Fibroblast of lung (primary cell): ENCODE measurements at regions not wholly inside any gene's neighbourhood (a gene's known extent, or its start where the extent isn't known, plus 50 kb on each side); places are given as distances from the start of the nearest gene placed in this dataset.
A peak's percentile ranks its signal among the peaks of the same experiment; 100 is the strongest.

Experiments
- DNase-seq, 2 donors: peaks; one replicate each; pipeline versions ENCODE4 v3.0.0 to v3.0.0-alpha.2; 2010; ENCODE audit warnings: low read depth in 2 of 2
- H2AFZ ChIP-seq: 2 replicates; pipeline ENCODE4 v1.5.1; 2012; ENCODE audit warnings: low read length, control low read depth, inconsistent platforms
- H3K27ac ChIP-seq: 2 replicates; pipeline ENCODE4 v1.5.1; 2011; ENCODE audit warnings: low read length, control low read depth; ENCODE audit not compliant: insufficient read depth
- H3K27me3 ChIP-seq: 2 replicates; pipeline ENCODE4 v1.5.1; 2011; ENCODE audit warnings: mild to moderate bottlenecking, low read length; ENCODE audit not compliant: control insufficient read depth, insufficient read depth
- H3K36me3 ChIP-seq: 2 replicates; pipeline ENCODE4 v1.5.1; 2011; ENCODE audit warnings: low read length; ENCODE audit not compliant: control insufficient read depth, insufficient read depth
- H3K4me1 ChIP-seq: 2 replicates; pipeline ENCODE4 v1.5.1; 2011; ENCODE audit warnings: low read length; ENCODE audit not compliant: control insufficient read depth, insufficient read depth; ENCODE audit errors: extremely low read depth
- H3K4me2 ChIP-seq: 2 replicates; pipeline ENCODE4 v1.5.1; 2011; ENCODE audit warnings: low read length, control low read depth; ENCODE audit not compliant: insufficient read depth; ENCODE audit errors: extremely low read depth
- H3K4me3 ChIP-seq, 4 experiments: fragments of 200-600 bp in 1 of 4; sonication (generic) in 1 of 4; replicated peaks in 1 of 4; 2 replicates each; pipeline ENCODE4 v1.5.1; 2011 to 2016; ENCODE audit warnings: low read length in 4 of 4, low read depth in 3 of 4, mild to moderate bottlenecking in 3 of 4, control low read depth in 2 of 4, inconsistent platforms in 1 of 4, mixed read lengths in 1 of 4; ENCODE audit not compliant: insufficient read depth in 1 of 4; ENCODE audit errors: control extremely low read depth in 1 of 4
- H3K79me2 ChIP-seq: 2 replicates; pipeline ENCODE4 v1.5.1; 2012; ENCODE audit warnings: mild to moderate bottlenecking, low read length, inconsistent platforms; ENCODE audit not compliant: control insufficient read depth, insufficient read depth
- H3K9ac ChIP-seq: 2 replicates; pipeline ENCODE4 v1.5.1; 2011; ENCODE audit warnings: mild to moderate bottlenecking, low read length, control low read depth; ENCODE audit not compliant: insufficient read depth
- H3K9me3 ChIP-seq: 2 replicates; pipeline ENCODE4 v1.5.1; 2012; ENCODE audit warnings: low read depth, low read length; ENCODE audit not compliant: control insufficient read depth, insufficient read depth
- H4K20me1 ChIP-seq: 2 replicates; pipeline ENCODE4 v1.5.1; 2011; ENCODE audit warnings: low read length; ENCODE audit not compliant: control insufficient read depth, insufficient read depth; ENCODE audit errors: extremely low read depth
- CTCF ChIP-seq, 2 donors: IDR thresholded peaks in 1 of 2; conservative IDR thresholded peaks in 1 of 2; 1 replicate in 1 of 2; 2 replicates in 1 of 2; pipeline ENCODE4 v1.5.1; 2011 to 2012; ENCODE audit warnings: low read length in 2 of 2, control low read depth in 1 of 2, inconsistent platforms in 1 of 2, low read depth in 1 of 2, mild to moderate bottlenecking in 1 of 2
- EZH2 ChIP-seq: IDR thresholded peaks from 2 replicates; pipeline ENCODE4 v1.5.1; 2012; ENCODE audit warnings: low read length, control low read depth, mild to moderate bottlenecking; ENCODE audit errors: missing control alignments

GRCh38 chr4:106583567-106583966, 215.0 kb upstream of the GIMD1 start:
- H3K4me3 ChIP-seq: no peak overlapping the region
- H3K27me3 ChIP-seq: no peaks in the 10 kb centered on the region
- no peak overlapping the region for H3K27ac ChIP-seq
- no peaks in the 10 kb centered on the region for H3K36me3 ChIP-seq
- H3K9me3 ChIP-seq: no peaks in the 10 kb centered on the region
- H3K79me2 ChIP-seq: no peaks in the 10 kb centered on the region
- H4K20me1 ChIP-seq: no peaks in the 10 kb centered on the region
- DNase-seq: peak; percentile 88 to 98
- H3K4me1 ChIP-seq: peaks cover 3% of the 10 kb centered on the region
- H3K4me2 ChIP-seq: no peak overlapping the region
- H2AFZ ChIP-seq: no peak overlapping the region
- no peak for TF ChIP-seq EZH2
- TF ChIP-seq CTCF (conservative IDR thresholded peaks at IDR 0.05 in 1 of 2, IDR thresholded peaks at IDR 0.05 in 1 of 2; ENCODE audit: low read depth in 1 of 2, low read length in 2 of 2): no peak
- no peak overlapping the region for H3K9ac ChIP-seq

- no peaks in the 10 kb centered on the region for H3K36me3 ChIP-seq
- peak in 1 of 2 donors; percentile 27 for DNase-seq
- H3K27me3 ChIP-seq: no peaks in the 10 kb centered on the region
- no peaks in the 10 kb centered on the region for H4K20me1 ChIP-seq
- H3K4me2 ChIP-seq: no peak overlapping the region
- TF ChIP-seq CTCF (conservative IDR thresholded peaks at IDR 0.05 in 1 of 2, IDR thresholded peaks at IDR 0.05 in 1 of 2; ENCODE audit: low read depth in 1 of 2, low read length in 2 of 2) (no peak), EZH2 (no peak)
- H3K79me2 ChIP-seq: no peaks in the 10 kb centered on the region
- H3K9ac ChIP-seq: no peak overlapping the region
- no peak overlapping the region for H3K27ac ChIP-seq
- H2AFZ ChIP-seq: no peak overlapping the region
- H3K9me3 ChIP-seq: no peaks in the 10 kb centered on the region
- peaks cover 3% of the 10 kb centered on the region for H3K4me1 ChIP-seq
- H3K4me3 ChIP-seq: no peak overlapping the region
Measured at GRCh38 chr4:106583108-106583507, 214.5 kb upstream of the GIMD1 start.

GRCh38 chr4:106582103-106582502, 213.5 kb upstream of the GIMD1 start:
- no peak for TF ChIP-seq CTCF (conservative IDR thresholded peaks at IDR 0.05 in 1 of 2, IDR thresholded peaks at IDR 0.05 in 1 of 2; ENCODE audit: low read depth in 1 of 2, low read length in 2 of 2)
- TF ChIP-seq EZH2: no peak
- Histone ChIP-seq H3K4me2 (no peak overlapping the region), H3K79me2 (no peaks in the 10 kb centered on the region), H4K20me1 (no peaks in the 10 kb centered on the region), H2AFZ (no peak overlapping the region), H3K4me3 (no peak overlapping the region), H3K27ac (no peak overlapping the region), H3K9me3 (no peaks in the 10 kb centered on the region), H3K27me3 (no peaks in the 10 kb centered on the region), H3K36me3 (no peaks in the 10 kb centered on the region), H3K9ac (no peak overlapping the region), H3K4me1 (peaks cover 3% of the 10 kb centered on the region)
- no peak for DNase-seq
